HepG2 (cell line): ENCODE measurements at regions not wholly inside any gene's neighbourhood (a gene's known extent, or its start where the extent isn't known, plus 50 kb on each side); places are given as distances from the start of the nearest gene placed in this dataset.
A peak's percentile ranks its signal among the peaks of the same experiment; 100 is the strongest.

ENCODE experiments used
- ARID5B ChIP-seq: IDR thresholded peaks from 2 replicates; pipeline ENCODE4 v1.4.0; 2020; ENCODE audit warnings: mild to moderate bottlenecking, missing genetic modification reagents
- BRF2 ChIP-seq: sonication (generic); formaldehyde crosslinking; IDR thresholded peaks from 2 replicates; pipeline ENCODE4 v1.8.1; 2022; ENCODE audit warnings: mild to moderate bottlenecking, missing genetic modification reagents
- ESRRA ChIP-seq: sonication (generic); formaldehyde crosslinking; IDR thresholded peaks from 2 replicates; pipeline ENCODE4 v1.5.1; 2020; ENCODE audit warnings: mild to moderate bottlenecking, low read depth, missing genetic modification reagents
- FOXP4 ChIP-seq: sonication (generic); formaldehyde crosslinking; IDR thresholded peaks from 2 replicates; pipeline ENCODE4 v1.4.0; 2020; ENCODE audit warnings: missing genetic modification reagents
- HNF4A ChIP-seq: sonication (generic); formaldehyde crosslinking; IDR thresholded peaks from 2 replicates; pipeline ENCODE4 v1.4.0; 2020; ENCODE audit warnings: missing genetic modification reagents
- NFYC ChIP-seq: IDR thresholded peaks from 2 replicates; pipeline ENCODE4 v1.6.1; 2016; ENCODE audit warnings: missing genetic modification reagents, missing compliant biosample characterization
- RCOR2 ChIP-seq: IDR thresholded peaks from 2 replicates; pipeline ENCODE4 v1.6.1; 2016; ENCODE audit warnings: missing biosample characterization, missing genetic modification reagents
- SP1 ChIP-seq, 2 experiments: fragments of 450-650 bp in 1 of 2; sonication (generic) in 1 of 2; formaldehyde crosslinking in 1 of 2; IDR thresholded peaks; 2 replicates each; pipeline versions ENCODE4 v1.4.0 to v1.6.1; 2016 to 2020; ENCODE audit warnings: missing genetic modification reagents in 1 of 2
- ZBTB7A ChIP-seq: sonication (generic); formaldehyde crosslinking; IDR thresholded peaks from 2 replicates; pipeline ENCODE4 v1.8.0; 2022; ENCODE audit warnings: mild to moderate bottlenecking, missing genetic modification reagents
- ZFP62 ChIP-seq: sonication (generic); formaldehyde crosslinking; IDR thresholded peaks from 2 replicates; pipeline ENCODE4 v1.4.0; 2020; ENCODE audit warnings: missing genetic modification reagents
- ZHX2 ChIP-seq, 2 experiments: sonication (generic) in 1 of 2; formaldehyde crosslinking in 1 of 2; IDR thresholded peaks; 2 replicates each; pipeline versions ENCODE4 v1.6.1 to v1.9.0; 2014 to 2022; ENCODE audit warnings: antibody characterized with exemption in 1 of 2, borderline replicate concordance in 1 of 2, inconsistent platforms in 1 of 2, low read depth in 1 of 2, missing genetic modification reagents in 1 of 2
- ZNF292 ChIP-seq: sonication (generic); formaldehyde crosslinking; IDR thresholded peaks from 2 replicates; pipeline ENCODE4 v1.8.1; 2022; ENCODE audit warnings: mild to moderate bottlenecking, low read depth, missing genetic modification reagents, borderline replicate concordance
- ZNF34 ChIP-seq: sonication (generic); formaldehyde crosslinking; IDR thresholded peaks from 2 replicates; pipeline ENCODE4 v1.4.0; 2020; ENCODE audit warnings: mild to moderate bottlenecking, missing genetic modification reagents, borderline replicate concordance
- ZNF362 ChIP-seq: sonication (generic); formaldehyde crosslinking; IDR thresholded peaks from 2 replicates; pipeline ENCODE4 v1.4.0; 2020; ENCODE audit warnings: missing genetic modification reagents, mild to moderate bottlenecking, borderline replicate concordance
- ZNF766 ChIP-seq: sonication (generic); formaldehyde crosslinking; IDR thresholded peaks from 2 replicates; pipeline ENCODE4 v1.5.0; 2020; ENCODE audit warnings: missing genetic modification reagents, borderline replicate concordance

- TF ChIP-seq ZHX2 (IDR thresholded peaks at IDR 0.05; ENCODE audit: low read depth) (no peak), ZHX2 (CRISPR knock-in tag; IDR thresholded peaks at IDR 0.05; ENCODE audit: borderline replicate concordance) (no peak), FOXP4 (CRISPR knock-in tag) (no peak), RCOR2 (CRISPR knock-in tag) (no peak), BRF2 (CRISPR knock-in tag) (no peak), ZNF362 (CRISPR knock-in tag) (no peak), ESRRA (CRISPR knock-in tag) (peak; percentile 100), ZNF292 (CRISPR knock-in tag) (no peak), ZBTB7A (CRISPR knock-in tag) (no peak), ZNF766 (CRISPR knock-in tag) (no peak), NFYC (CRISPR knock-in tag) (no peak), HNF4A (peak; percentile 59), SP1 (IDR thresholded peaks at IDR 0.05) (no peak), SP1 (CRISPR knock-in tag; IDR thresholded peaks at IDR 0.05) (no peak), ZNF34 (no peak), ZFP62 (CRISPR knock-in tag) (no peak), ARID5B (CRISPR knock-in tag) (0 out of 2 replicates have a peak, but pooled peaks have one; percentile 13)
Observed at GRCh38 chr1:102434421-102434820, 437.7 kb upstream of the OLFM3 start (continued).
